22Rv1 (cell line): ENCODE measurements at regions not wholly inside any gene's neighbourhood (a gene's known extent, or its start where the extent isn't known, plus 50 kb on each side); places are given as distances from the start of the nearest gene placed in this dataset.
"Not testable (repeated sequence)": the region's sequence is repeated elsewhere in the genome, so short reads cannot be mapped to it uniquely, and the experiment has no call there.

Experiments
- H3K27ac ChIP-seq: fragments of 450-650 bp; 2 replicates; pipeline ENCODE4 v1.5.1; 2017
- ZFX ChIP-seq: fragments of 450-650 bp; IDR thresholded peaks from 2 replicates; pipeline ENCODE4 v1.6.1; 2017; ENCODE audit warnings: antibody characterized with exemption, borderline replicate concordance
- TF ChIP-seq, protein P1 (sequence below): fragments of 450-650 bp; IDR thresholded peaks from 2 replicates; pipeline ENCODE4 v1.5.1; 2017; ENCODE audit warnings: mild to moderate bottlenecking

DNA sequence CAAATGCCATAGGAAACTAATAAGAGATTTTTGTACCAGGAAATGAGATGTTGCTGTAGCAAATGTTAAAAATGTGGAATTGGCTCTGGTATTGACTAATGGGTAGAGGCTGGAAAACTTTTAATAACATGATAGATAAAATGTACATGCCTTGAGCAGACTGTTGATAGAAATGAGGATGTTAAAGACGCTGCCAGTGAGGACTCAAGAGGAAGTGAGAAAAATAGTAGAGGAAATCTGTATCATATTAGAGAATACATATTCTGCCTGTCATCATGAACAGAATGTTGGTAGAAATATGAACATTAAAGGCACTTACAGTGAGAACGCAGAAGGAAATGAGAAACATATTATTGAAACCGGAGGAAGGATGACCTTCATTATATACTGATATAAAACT, 577.2 kb upstream of the HTR2C start:
- TF ChIP-seq ZFX, result no peak
- no peak overlapping the region for H3K27ac ChIP-seq

DNA sequence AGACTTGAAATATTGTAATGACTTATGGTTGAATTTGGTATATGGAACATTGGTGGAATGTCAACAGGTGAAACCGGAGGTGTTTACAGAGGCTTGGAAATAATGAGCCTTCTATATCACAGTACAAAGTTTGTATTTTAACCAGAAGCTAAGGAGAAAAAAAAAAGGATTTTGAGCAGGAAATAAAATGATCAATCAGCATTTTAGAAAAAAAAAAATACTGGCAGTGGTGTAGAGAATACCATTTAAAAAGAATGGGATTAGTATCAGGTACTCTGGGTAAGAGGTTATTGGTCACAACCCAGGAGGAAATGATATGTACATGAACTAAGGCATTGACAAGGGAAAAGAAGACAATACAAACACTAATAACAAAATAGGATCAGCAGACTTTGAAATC, 587.1 kb upstream of the HTR2C start:
- H3K27ac ChIP-seq, result no peak overlapping the region
- TF ChIP-seq ZFX, result no peak
- TF ChIP-seq, protein P1, sequence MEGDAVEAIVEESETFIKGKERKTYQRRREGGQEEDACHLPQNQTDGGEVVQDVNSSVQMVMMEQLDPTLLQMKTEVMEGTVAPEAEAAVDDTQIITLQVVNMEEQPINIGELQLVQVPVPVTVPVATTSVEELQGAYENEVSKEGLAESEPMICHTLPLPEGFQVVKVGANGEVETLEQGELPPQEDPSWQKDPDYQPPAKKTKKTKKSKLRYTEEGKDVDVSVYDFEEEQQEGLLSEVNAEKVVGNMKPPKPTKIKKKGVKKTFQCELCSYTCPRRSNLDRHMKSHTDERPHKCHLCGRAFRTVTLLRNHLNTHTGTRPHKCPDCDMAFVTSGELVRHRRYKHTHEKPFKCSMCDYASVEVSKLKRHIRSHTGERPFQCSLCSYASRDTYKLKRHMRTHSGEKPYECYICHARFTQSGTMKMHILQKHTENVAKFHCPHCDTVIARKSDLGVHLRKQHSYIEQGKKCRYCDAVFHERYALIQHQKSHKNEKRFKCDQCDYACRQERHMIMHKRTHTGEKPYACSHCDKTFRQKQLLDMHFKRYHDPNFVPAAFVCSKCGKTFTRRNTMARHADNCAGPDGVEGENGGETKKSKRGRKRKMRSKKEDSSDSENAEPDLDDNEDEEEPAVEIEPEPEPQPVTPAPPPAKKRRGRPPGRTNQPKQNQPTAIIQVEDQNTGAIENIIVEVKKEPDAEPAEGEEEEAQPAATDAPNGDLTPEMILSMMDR, result no peak

DNA sequence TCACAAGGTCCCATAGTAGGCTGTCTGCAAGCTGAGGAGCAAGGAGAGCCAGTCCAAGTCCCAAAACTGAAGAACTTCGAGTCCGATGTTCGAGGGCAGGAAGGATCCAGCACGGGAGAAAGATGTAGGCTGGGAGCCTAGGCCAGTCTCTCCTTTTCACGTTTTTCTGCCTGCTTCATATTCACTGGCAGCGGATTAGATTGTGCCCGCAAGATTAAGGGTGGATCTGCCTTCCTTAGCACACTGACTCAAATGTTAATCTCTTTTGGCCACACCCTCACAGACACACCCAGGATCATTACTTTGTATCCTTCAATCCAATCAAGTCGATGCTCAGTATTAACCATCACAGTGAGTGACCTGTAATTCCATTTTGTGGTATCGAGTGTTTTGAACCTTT, 592.2 kb upstream of the HTR2C start:
- H3K27ac ChIP-seq, result not testable (repeated sequence)

DNA sequence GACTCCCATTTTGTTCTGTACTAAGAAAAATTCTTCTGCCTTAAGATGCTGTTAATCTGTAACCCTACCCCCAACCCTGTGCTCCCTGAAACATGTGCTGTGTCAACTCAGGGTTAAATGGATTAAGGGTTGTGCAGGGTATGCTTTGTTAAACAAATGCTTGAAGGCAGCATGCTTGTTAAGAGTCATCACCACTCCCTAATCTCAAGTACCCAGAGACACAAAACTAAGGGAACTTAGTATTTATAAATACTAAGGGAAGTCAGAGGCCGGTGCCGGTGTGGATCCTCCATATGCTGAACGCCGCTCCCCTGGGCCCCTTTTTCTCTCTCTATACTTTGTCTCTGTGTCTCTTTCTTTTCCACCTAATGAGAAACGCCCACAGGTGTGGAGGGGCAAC, 593.2 kb upstream of the HTR2C start:
- not testable (repeated sequence) for H3K27ac ChIP-seq

DNA sequence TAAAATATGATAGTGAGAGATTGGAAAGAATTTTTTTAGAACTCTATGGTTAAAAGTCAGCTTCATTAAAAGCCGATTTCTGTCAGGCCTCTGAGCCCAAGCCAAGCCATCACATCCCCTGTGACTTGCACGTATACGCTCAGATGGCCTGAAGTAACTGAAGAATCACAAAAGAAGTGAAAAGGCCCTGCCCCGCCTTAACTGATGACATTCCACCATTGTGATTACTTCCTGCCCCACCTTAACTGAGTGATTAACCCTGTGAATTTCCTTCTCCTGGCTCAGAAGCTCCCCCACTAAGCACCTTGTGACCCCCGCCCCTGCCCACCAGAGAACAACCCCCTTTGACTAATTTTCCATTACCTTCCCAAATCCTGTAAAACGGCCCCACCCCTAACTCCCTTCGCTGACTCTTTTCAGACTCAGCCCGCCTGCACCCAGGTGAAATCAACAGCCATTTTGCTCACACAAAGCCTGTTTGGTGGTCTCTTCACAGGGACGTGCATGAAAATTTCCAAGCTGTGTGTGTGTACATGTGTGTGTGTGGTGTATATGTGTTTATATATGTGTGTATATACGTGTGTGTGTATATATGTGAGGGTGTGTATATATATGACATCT, 595.5 kb upstream of the HTR2C start:
- not testable (repeated sequence) for H3K27ac ChIP-seq

DNA sequence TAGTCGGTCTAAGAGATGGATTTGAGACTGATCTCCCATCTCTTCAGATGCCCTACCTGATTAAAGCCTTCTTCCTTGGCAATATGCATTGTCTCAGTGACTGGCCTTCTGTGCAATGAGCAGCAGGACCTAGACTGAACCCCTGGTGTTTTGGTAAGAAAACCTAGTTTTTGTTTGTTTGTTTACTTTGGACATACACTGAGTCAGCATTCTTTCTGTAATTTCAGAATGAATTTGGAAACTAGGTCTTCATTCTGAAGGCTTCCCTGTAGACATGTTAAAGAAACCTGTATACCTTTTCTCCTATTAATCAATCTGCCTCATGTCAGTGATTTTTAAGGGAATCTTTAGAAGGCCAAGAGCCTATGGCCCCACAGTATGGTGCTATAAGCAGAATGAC, 597.5 kb upstream of the HTR2C start:
- no peak overlapping the region for H3K27ac ChIP-seq
- no peak for TF ChIP-seq ZFX
- TF ChIP-seq, protein P1, result no peak

DNA sequence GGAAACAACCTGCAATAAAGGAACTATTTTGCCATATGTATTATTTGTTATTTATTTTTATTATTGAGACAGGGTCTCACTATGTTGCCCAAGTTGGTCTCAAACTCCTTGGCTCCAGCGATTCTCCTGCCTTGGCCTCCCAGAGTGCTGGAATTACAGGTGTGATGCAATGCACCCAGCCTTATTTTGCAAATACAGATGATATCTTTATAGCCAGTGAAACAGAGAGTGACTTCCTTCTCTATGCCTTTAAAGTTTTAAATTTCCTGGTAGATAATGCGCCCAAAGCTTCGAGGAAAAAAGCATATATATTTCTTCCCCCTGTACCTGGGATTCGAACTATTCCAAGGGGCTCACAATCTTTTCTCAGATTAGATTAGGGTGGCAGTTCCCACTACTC, 601.1 kb upstream of the HTR2C start:
- TF ChIP-seq, protein P1, result no peak
- no peak for TF ChIP-seq ZFX
- no peak overlapping the region for H3K27ac ChIP-seq

DNA sequence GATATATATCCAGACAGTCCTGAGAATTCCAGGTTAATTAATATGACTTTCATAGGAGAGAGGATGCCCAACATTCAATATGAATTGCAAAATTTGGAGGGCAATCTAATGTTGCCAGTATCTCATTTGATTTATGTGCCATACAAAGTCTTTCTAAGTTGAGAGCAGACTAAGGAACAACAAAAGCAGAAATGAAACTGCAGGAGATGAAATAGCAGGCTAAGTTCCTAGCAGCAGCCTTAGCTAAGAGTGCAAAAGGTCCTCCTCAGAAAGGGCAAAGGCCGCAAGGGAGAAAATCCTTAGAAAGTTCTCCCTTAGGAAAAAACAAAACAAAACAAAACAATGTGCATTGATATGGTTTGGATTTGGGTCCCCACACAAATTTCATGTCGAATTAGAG, 602.9 kb upstream of the HTR2C start:
- no peak overlapping the region for H3K27ac ChIP-seq
- TF ChIP-seq ZFX, result no peak
- TF ChIP-seq, protein P1, result no peak

DNA sequence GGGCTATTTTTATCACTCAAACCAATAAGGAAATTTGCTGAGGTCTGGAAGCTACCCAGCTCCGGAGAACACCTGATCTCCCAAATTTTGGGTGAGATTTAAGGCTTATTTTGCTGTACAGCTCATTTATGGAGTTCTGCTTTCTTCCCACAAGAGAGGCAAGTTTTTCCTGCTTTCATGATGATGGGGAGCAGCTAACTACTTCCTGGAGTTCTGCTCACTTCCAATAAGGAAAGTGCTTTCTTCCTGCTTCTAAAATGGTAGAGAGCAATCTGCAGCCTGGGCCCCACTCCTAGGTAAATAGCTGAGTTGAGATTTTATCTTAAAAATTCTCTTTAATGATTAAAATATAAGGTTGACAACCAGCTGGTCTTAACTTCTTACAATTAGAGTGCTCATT, 606.0 kb upstream of the HTR2C start:
- TF ChIP-seq, protein P1, result no peak
- TF ChIP-seq ZFX, result no peak
- H3K27ac ChIP-seq, result no peak overlapping the region

DNA sequence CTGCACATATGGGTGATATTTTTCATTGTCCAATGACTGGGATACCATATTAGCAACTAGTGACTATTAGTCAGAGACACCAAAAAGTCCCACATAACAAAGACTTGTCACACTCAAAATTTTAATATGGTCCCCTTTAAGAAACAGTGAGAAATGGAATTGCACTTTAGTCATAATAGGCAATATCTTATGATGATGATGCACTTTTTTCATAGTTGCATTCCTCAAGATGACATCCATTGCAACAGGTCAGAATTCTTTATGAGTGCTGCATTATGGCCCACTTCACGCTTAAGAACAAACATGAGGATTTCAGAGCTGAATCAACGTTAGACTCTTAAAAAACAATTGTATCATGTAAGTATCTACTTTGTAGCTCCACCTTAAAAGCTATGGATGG, 608.4 kb upstream of the HTR2C start:
- H3K27ac ChIP-seq, result no peak overlapping the region
- TF ChIP-seq ZFX, result no peak
- TF ChIP-seq, protein P1, result no peak
